GM18498 (cell line): ENCODE measurements at regions not wholly inside any gene's neighbourhood (a gene's known extent, or its start where the extent isn't known, plus 50 kb on each side); places are given as distances from the start of the nearest gene placed in this dataset.
"Not testable (repeated sequence)": the region's sequence is repeated elsewhere in the genome, so short reads cannot be mapped to it uniquely, and the experiment has no call there.

Experiments
- ATAC-seq: cut with Tn5 transposase; IDR thresholded peaks from one replicate; pipeline ENCODE4 v1.9.1; 2021; ENCODE audit warnings: mild to moderate bottlenecking, moderate library complexity; ENCODE audit not compliant: unreplicated experiment

DNA sequence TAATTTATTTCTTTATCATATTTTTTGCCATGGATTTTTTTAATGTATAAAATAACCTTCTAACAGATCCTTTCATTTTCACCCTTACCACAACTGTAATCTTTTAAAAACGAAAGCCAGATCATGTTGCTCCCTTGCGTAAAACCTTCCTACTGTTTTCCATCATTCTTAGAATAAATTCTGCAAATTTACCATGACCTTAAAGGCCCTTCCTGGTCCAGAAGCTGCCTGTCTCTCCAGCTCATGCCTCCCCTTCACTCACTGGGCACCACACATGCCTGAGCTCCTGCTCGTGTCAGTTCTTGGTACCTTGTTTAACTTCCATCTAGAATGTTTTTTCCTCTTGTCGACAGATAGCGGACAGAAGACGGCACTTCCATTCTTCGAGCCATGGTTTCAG, 245.0 kb upstream of the CDH5 start:
- ATAC-seq: no peak

GRCh38 chr16:66120656-66121055, 245.8 kb upstream of the CDH5 start:
- ATAC-seq: no peak

GRCh38 chr16:66116163-66117002, 250.1 kb upstream of the CDH5 start:
- no peak for ATAC-seq

DNA sequence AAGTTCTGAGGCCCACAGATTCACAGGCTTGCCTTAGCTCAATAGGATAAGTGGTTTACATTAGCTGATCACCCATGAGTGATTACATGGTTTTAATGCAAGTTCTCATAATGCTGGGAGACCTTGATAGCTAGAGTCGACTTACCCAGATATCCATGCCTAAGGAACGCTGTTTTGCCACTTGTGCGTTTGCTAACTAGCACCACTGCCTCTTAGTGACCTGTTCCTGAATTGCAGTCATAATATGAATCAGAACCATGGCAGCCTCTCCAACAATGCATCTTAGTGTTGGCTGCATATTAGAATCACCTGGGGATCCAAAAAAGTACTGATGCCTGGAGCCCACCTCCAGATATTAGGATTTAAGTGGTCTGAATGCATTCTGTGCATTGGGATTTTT, 251.1 kb upstream of the CDH5 start:
- no peak for ATAC-seq

DNA sequence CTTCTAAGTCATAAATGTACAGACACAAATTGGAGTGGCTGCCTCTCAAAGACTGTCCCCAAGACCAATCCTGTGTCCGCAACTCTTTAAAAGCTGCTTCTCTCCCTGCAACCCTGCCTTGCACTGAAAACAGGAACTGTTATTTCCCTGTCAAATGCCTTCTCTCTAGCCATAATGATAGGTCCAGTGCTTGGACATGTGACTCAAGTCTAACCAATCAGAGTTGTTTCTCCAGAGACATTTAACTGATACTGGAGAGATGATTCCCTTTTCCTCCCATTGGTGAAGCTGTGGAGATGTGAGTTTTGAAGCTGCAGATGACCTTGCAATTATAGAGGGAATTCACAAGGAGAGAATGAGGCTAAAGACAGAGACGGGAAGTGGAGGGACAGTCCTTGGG, 253.3 kb upstream of the CDH5 start:
- no peak for ATAC-seq

GRCh38 chr16:66109677-66110076, 256.8 kb upstream of the CDH5 start:
- ATAC-seq: no peak

DNA sequence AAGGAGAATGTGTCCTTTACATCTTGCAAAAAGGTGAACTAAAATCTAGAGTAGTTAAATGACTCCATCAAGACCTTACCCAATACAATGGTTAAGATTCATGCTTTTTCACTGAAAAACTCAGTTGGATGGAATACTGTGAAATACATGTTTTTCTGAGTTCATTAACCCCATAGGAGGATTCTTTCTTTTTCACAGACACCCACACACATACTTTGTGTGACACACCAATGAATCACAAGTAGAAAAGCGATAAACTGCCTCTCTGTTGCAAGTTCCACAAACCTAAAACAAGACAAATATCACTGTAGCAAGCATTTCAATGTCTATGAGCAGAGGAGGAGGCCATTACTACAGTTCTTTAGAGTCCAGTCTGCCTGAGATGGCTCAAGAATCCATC, 258.8 kb upstream of the CDH5 start:
- no peak for ATAC-seq

DNA sequence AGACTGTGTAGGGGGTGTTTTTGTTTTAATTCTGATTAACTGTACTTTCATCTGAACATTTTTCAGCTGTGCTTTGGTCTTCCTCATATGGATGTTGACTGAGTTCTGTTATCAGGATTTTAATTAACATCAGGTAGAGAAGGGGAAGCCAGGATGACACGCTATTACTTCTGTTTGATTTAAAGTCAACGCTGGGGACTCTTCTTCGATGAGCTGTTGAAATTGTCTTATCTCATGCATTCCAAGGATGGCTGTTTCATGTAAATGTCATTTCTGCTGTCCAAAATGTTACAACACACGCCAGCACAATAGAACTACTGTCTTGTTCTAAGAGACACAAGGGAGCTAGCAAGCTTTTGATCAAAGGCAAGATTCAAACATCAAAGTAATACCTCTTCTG, 263.3 kb upstream of the CDH5 start:
- ATAC-seq: no peak

- ATAC-seq: no peak
These were observed 267.2 kb upstream of the CDH5 start for GRCh38 chr16:66099306-66099705.

GRCh38 chr16:66097751-66098150, 268.7 kb upstream of the CDH5 start:
- ATAC-seq: no peak

- ATAC-seq: no peak
These were observed 270.8 kb upstream of the CDH5 start for GRCh38 chr16:66095676-66096075.

DNA sequence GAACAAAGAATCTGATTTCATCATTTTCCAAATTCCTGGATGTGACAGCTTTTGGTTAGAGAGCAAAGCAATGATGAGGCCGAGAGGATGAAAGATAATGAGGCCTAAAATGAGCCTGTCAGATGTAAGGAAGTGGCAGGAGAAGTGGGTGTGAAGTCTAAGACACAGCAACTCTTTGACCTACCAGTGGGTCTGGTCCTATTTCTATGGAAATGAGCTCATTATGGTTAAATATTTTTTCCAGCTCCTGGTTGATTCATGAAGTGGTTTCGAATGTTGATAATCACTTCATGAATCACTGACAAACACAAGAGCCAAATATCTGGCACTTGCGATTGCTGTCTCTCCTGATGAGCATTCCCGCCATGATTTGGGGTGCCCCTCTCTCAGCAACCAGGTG, 273.3 kb upstream of the CDH5 start:
- no peak for ATAC-seq

DNA sequence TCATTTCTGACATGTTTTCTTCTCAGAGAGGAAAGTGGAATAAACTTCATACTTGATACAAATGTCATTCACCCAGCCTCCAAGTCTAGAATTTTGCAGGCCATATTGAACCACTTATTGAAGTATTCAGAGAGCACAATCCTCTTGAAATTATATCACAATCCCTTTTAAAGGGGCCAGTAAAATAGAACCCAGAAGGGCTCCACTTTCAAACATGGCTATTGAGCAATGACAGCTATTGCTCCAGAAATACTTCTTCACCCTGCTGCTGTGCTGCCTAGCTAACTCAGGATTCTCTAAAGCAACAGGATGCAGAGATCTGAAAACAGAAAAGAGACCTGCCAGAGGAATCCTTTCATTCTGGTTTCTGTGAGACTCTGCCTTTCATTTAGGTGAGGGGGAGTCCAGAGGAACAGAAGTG, 275.0 kb upstream of the CDH5 start:
- ATAC-seq: no peak

DNA sequence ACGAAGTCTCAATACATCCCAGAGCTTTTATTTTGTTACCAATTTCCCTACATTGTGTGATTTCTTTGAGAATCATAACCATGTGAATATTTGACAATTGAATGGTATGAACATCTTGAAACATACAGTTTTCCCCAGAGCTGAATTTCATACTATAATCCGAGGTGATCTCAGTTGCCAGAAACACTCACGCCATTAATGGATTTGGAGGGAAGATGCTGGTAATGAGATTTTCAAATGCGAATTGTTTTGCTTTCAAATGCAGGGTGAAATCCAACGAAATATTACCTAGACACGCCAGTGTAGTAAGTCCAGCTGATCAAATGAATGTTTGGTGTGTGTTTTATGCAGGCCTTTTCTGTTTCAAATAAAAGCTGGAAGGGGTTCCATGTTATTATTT, 277.8 kb upstream of the CDH5 start:
- ATAC-seq: no peak

DNA sequence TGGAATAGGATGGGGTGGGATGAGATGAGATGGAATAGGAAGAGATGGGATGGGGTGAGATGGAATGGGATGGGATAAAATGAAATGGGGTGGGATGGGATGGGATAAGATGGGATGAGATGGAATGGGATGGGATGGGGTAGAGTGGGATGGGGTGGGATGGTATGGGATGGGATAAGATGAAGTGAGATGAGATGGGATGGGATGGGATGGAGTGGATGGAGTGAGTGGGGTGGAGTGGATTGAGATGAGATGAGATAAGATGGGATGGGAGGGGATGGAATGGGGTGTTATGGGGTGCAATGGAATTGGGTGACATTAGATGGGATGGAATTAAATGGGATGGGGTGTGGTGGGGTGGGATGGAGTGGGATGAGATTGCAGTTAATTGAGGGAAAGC, 279.2 kb upstream of the CDH5 start:
- ATAC-seq: no peak

GRCh38 chr16:66085651-66086050, 280.8 kb upstream of the CDH5 start:
- no peak for ATAC-seq

GRCh38 chr16:66084731-66085130, 281.8 kb upstream of the CDH5 start:
- not testable (repeated sequence) for ATAC-seq

DNA sequence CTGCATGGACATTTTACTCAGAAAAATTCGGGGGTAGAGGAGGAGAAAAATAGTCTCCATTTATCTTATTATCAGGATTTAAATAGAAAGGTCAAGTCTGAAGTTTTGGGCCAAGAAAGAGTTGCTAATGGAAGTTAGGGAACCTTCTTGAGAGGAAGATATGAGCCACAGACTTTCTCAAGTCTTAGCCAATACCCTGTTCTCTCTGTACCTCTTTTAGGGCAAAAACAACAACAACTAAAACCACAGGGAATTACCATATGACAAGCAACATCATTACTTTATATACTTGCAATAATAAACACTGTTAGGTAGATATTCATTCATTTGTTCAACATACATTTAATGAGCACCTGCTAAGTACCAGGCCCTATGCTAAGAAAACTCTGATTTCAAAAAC, 282.2 kb upstream of the CDH5 start:
- ATAC-seq: no peak

GRCh38 chr16:66083171-66083570, 283.3 kb upstream of the CDH5 start:
- no peak for ATAC-seq

GRCh38 chr16:66082424-66082823, 284.1 kb upstream of the CDH5 start:
- ATAC-seq: no peak

DNA sequence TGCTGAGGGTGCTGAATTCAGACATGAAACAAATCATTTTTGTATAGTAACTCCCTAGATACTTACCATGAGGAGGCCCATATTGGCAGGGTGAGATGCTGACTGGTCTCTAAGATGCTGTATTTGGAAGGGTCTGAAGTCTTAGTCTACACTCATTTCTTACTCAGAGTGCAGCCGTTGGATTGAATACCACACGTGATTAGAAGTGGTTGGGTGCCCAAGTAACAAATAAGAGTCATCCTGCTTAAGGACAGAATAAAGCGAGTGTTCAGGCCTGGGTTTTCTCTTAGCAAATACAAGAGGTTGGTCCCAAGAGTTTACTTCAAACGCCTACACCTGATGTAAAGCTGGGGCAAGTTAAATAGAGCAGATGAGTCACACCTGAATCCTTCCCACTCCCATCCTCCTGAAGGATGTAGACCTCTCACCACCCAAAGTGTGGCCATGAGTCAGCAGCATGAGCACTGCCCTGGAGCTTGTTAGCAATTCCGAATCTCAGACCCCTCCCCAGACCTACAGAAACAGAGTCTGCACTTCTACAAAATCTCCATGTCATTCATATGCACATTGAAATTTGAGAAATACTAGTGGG, 284.6 kb upstream of the CDH5 start:
- no peak for ATAC-seq

GRCh38 chr16:66079671-66080334, 286.7 kb upstream of the CDH5 start:
- ATAC-seq: no peak
